OCI-LY3 (cell line): ENCODE measurements at regions not wholly inside any gene's neighbourhood (a gene's known extent, or its start where the extent isn't known, plus 50 kb on each side); places are given as distances from the start of the nearest gene placed in this dataset.

Experiments used
- H2AFZ ChIP-seq: fragments of 200-600, 300-600 bp; shearing (Covaris generic); 2 replicates; pipeline ENCODE4 v1.6.0; 2014; ENCODE audit warnings: antibody characterized with exemption, low read depth, low read length
- H3K27ac ChIP-seq: fragments of 200-600, 300-600 bp; sonication (generic); 2 replicates; pipeline ENCODE4 v1.5.1; 2014; ENCODE audit warnings: mild to moderate bottlenecking, low read length, moderate library complexity, mixed read lengths
- H3K27me3 ChIP-seq: fragments of 200-600, 300-600 bp; sonication (generic); 2 replicates; pipeline ENCODE4 v1.6.1; 2014; ENCODE audit warnings: low read depth, low read length, mixed read lengths
- H3K36me3 ChIP-seq: fragments of 200-600, 300-600 bp; sonication (generic); replicated peaks from 2 replicates; pipeline ENCODE3; 2014; ENCODE audit warnings: low read depth, low read length, mixed read lengths
- H3K4me1 ChIP-seq: fragments of 300-600, 200-600 bp; sonication (generic); 2 replicates; pipeline ENCODE4 v1.6.1; 2014; ENCODE audit warnings: low read length, mixed read lengths
- H3K4me2 ChIP-seq: fragments of 200-600, 300-600 bp; sonication (generic); 2 replicates; pipeline ENCODE4 v1.6.1; 2014; ENCODE audit warnings: low read length, mixed read lengths
- H3K4me3 ChIP-seq: fragments of 300-600, 200-600 bp; sonication (generic); 2 replicates; pipeline ENCODE4 v1.5.1; 2014; ENCODE audit warnings: antibody characterized with exemption, mild to moderate bottlenecking, low read length, moderate library complexity
- H3K79me2 ChIP-seq: fragments of 300-600, 200-600 bp; shearing (Covaris generic); 2 replicates; pipeline ENCODE4 v1.6.1; 2014; ENCODE audit warnings: mild to moderate bottlenecking, low read length, mixed read lengths
- H3K9ac ChIP-seq: fragments of 300-600, 200-600 bp; shearing (Covaris generic); 2 replicates; pipeline ENCODE4 v1.6.0; 2014; ENCODE audit warnings: mild to moderate bottlenecking, low read length, moderate library complexity
- H3K9me3 ChIP-seq: fragments of 200-600, 300-600 bp; shearing (Covaris generic); 2 replicates; pipeline ENCODE4 v1.6.1; 2014; ENCODE audit warnings: low read length, mixed read lengths; ENCODE audit not compliant: insufficient read depth
- H4K20me1 ChIP-seq: fragments of 200-600, 300-600 bp; sonication (generic); 2 replicates; pipeline ENCODE4 v1.6.1; 2016; ENCODE audit warnings: low read length, mixed read lengths; ENCODE audit not compliant: insufficient read depth
- CTCF ChIP-seq: fragments of 200-600, 300-600 bp; sonication (generic); IDR thresholded peaks from 2 replicates; pipeline ENCODE4 v1.5.1; 2014; ENCODE audit warnings: antibody characterized with exemption, low read length, low read depth
- EZH2phosphoT487 ChIP-seq: fragments of 200-600 bp; shearing (Covaris generic); IDR thresholded peaks from 2 replicates; pipeline ENCODE4 v1.6.1; 2018; ENCODE audit warnings: antibody characterized with exemption, mixed run types, low read depth

- Histone ChIP-seq H3K9me3 (no peaks in the 10 kb centered on the region), H3K4me1 (no peaks in the 10 kb centered on the region), H3K27me3 (no peaks in the 10 kb centered on the region), H3K4me3 (no peak overlapping the region), H3K4me2 (no peak overlapping the region), H4K20me1 (no peaks in the 10 kb centered on the region), H3K9ac (no peak overlapping the region), H3K79me2 (no peaks in the 10 kb centered on the region), H3K27ac (no peak overlapping the region), H2AFZ (no peak overlapping the region), H3K36me3 (no peaks in the 10 kb centered on the region)
- TF ChIP-seq EZH2phosphoT487 (no peak), CTCF (no peak)
These were observed 88.1 kb upstream of the SSBP2 start for GRCh38 chr5:81839034-81839433.

GRCh38 chr5:81838307-81838906 lies 87.5 kb upstream of the SSBP2 start:
- Histone ChIP-seq H4K20me1 (no peaks in the 10 kb centered on the region), H3K36me3 (no peaks in the 10 kb centered on the region), H3K4me1 (no peaks in the 10 kb centered on the region), H3K27me3 (no peaks in the 10 kb centered on the region), H3K79me2 (no peaks in the 10 kb centered on the region), H2AFZ (peak overlapping the region; percentile 11; the same call in 1 of the 2 replicates), H3K27ac (no peak overlapping the region), H3K4me2 (no peak overlapping the region), H3K9ac (no peak overlapping the region), H3K4me3 (no peak overlapping the region), H3K9me3 (no peaks in the 10 kb centered on the region)
- no peak for TF ChIP-seq EZH2phosphoT487
- peak; percentile 47 for TF ChIP-seq CTCF

GRCh38 chr5:81837667-81838306 lies 86.9 kb upstream of the SSBP2 start:
- H3K27me3 ChIP-seq: no peaks in the 10 kb centered on the region
- H4K20me1 ChIP-seq: no peaks in the 10 kb centered on the region
- no peaks in the 10 kb centered on the region for H3K36me3 ChIP-seq
- H3K27ac ChIP-seq: no peak overlapping the region
- no peak overlapping the region for H3K9ac ChIP-seq
- H3K4me2 ChIP-seq: no peak overlapping the region
- TF ChIP-seq EZH2phosphoT487: no peak
- TF ChIP-seq CTCF: no peak
- H3K4me1 ChIP-seq: no peaks in the 10 kb centered on the region
- H2AFZ ChIP-seq: no peak overlapping the region
- H3K9me3 ChIP-seq: no peaks in the 10 kb centered on the region
- no peaks in the 10 kb centered on the region for H3K79me2 ChIP-seq
- no peak overlapping the region for H3K4me3 ChIP-seq

- no peak overlapping the region for H3K4me3 ChIP-seq
- H3K4me2 ChIP-seq: no peak overlapping the region
- no peaks in the 10 kb centered on the region for H3K79me2 ChIP-seq
- no peak overlapping the region for H3K9ac ChIP-seq
- H4K20me1 ChIP-seq: no peaks in the 10 kb centered on the region
- no peak overlapping the region for H2AFZ ChIP-seq
- no peaks in the 10 kb centered on the region for H3K9me3 ChIP-seq
- no peaks in the 10 kb centered on the region for H3K36me3 ChIP-seq
- H3K27me3 ChIP-seq: no peaks in the 10 kb centered on the region
- H3K4me1 ChIP-seq: no peaks in the 10 kb centered on the region
- no peak overlapping the region for H3K27ac ChIP-seq
- TF ChIP-seq CTCF (no peak), EZH2phosphoT487 (no peak)
These were observed 85.0 kb upstream of the SSBP2 start for GRCh38 chr5:81835814-81836367.
